ENCODE measurements at regions not wholly inside any gene's neighbourhood (a gene's known extent, or its start where the extent isn't known, plus 50 kb on each side); places are given as distances from the start of the nearest gene placed in this dataset.

GRCh38 chr14:94907626-94908261, 137.8 kb upstream of the GSC start:
- TF ChIP-seq CTCF (IDR thresholded peaks at IDR 0.05) (no peak), POLR2A (IDR thresholded peaks at IDR 0.05) (no peak)
